ENCODE measurements at regions not wholly inside any gene's neighbourhood (a gene's known extent, or its start where the extent isn't known, plus 50 kb on each side); places are given as distances from the start of the nearest gene placed in this dataset.

- TF ChIP-seq CTCF (IDR thresholded peaks at IDR 0.05) (no peak), POLR2A (IDR thresholded peaks at IDR 0.05) (no peak)
Observed at GRCh38 chr9:32723789-32724325, 59.5 kb upstream of the TMEM215 start.

Data from tibial nerve (tissue), 3 donors.